HG03139 (cell line): ENCODE measurements at regions not wholly inside any gene's neighbourhood (a gene's known extent, or its start where the extent isn't known, plus 50 kb on each side); places are given as distances from the start of the nearest gene placed in this dataset.
"Not testable (repeated sequence)": the region's sequence is repeated elsewhere in the genome, so short reads cannot be mapped to it uniquely, and the experiment has no call there.

Experiments
- ATAC-seq: cut with Tn5 transposase; IDR thresholded peaks from one replicate; pipeline ENCODE4 v1.9.1; 2021; ENCODE audit not compliant: unreplicated experiment

DNA sequence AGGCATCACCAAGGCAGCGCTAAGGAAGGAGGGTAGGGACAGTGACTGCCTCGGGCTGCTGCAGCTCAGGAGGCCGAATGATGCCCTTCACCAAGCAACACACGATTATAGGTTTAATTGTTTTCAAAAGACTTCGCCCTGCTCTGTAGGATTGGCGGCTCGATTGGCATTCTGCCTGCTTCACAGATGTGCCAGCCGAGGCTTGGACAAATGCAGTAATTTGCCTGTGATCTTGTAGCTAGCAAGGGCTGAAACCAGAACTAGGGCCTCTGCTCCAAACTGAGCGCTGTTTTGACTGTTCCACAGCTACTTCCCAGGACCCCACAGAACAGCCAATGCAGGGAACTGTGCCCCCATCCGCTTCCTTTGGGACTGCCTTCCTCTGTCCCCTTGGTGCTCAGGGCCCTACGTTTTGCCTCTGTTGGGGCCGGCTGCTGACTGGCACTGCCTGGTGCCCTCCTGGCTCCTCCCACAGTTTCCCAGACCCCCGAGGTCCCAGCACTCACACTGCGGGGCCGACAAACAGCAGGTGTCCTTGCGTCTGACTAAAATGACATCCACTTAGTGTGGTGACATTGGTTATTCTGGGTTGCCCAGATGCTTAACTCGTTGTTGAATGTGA lies 62.6 kb upstream of the EN2 start:
- no peak for ATAC-seq

DNA sequence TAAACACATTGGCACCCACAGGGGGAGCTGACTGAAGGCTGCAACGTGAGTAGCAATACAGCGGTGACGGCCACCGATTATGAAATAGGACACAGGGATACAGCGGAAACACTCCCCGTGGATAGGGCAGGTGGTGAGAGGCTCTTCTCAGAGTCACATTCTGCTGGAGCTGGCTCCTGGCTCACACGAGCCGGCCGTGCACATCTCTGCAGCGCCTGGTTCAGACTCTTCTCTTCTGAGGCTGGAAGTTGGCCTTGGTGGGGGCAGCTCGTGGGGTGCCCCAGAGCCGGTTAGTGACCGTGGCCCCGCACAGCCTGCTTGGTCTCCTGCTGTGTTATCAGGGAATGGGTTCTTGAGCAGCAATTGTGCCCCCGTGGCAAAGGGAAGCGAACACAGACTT lies 61.3 kb upstream of the EN2 start:
- ATAC-seq = no peak

DNA sequence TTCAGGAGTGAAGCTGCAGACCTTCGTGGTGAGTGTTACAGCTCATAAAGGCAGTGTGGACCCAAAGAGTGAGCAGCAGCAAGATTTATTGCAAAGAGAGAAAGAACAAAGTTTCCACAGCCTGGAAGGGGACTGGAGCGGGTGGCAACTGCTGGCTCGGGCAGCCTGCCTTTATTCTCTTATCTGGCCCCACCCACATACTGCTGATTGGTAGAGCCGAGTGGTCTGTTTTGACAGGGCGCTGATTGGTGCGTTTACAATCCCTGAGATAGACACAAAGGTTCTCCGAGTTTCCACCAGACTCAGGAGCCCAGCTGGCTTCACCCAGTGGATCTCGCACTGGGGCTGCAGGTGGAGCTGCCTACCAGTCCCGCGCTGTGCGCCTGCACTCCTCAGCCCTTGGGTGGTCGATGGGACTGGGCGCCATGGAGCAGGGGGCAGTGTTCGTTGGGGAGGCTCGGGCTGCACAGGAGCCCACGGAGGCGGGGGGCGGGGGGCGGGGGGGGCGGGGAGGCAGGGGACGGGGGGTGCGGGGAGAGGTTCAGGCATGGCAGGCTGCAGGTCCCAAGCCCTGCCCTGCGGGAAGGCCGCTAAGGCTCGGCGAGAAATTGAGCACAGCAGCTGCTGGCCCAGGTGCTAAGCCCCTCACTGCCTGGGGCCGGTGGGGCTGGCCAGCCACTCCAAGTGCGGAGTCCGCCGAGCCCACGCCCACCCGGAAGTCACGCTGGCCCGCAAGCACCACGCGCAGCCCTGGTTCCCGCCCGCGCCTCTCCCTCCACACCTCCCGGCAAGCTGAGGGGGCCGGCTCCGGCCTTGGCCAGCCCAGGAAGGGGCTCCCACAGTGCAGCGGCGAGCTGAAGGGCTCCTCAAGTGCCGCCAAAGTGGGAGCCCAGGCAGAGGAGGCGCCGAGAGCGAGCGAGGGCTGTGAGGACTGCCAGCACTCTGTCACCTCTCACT lies 59.9 kb upstream of the EN2 start:
- not testable (repeated sequence) for ATAC-seq

DNA sequence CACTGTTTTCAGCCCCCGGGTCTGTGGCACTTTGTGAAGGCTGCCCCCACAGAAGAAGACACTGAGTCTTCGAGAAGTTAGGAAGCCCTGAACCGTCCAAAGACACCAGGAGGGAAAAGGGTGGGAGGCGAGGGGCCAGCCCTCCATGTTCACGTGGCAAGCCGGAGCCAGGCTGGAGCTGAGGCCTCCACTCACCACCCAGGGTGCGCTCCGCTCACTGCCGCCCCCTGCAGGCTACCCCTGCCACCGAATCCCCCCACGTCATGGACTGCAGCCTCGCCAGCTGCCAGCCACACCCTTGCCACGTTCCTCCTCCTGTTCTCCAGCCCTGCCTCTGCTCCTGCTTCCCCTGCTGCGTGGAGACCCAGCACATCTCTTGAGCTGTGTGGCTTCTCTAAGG lies 59.0 kb upstream of the EN2 start:
- no peak for ATAC-seq

DNA sequence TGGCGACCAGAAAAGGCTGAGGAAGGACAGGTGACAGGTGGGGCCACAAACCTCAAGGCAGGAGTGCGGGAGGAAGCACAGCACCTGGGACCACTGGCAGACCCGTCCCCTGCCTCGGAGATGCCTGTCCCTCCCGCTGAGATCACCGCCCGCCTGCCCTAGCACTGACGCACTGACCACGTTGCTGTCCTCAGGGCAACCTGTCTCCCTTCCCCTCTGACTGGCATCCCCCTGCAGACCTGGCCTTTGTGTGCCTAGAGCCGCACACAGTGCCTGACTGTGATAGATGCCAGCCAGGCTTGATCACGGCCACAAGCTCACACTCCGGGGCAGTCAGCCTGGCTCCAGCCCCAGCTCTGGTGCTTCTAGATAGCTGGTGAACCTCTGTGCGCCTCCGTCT lies 58.4 kb upstream of the EN2 start:
- ATAC-seq = no peak

DNA sequence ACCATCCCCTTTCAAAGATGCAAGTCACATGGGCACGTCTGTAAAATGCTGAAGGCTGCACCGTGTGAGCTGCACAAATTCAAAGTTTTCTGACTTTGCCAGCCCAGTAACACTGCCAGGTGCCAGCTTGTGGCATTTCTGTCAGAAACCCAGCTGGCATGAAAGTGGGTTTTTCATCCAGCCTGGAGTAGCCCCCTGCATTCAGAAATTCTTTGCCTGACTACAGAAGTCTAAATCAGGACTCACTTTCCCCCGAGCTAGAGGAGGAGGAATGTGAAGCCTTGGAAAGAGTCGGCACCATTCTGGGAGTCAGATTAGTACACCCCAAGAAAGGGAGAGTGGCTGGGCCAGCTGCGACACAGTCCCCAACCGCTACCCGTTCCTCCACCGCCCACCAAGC lies 56.7 kb upstream of the EN2 start:
- ATAC-seq = no peak

DNA sequence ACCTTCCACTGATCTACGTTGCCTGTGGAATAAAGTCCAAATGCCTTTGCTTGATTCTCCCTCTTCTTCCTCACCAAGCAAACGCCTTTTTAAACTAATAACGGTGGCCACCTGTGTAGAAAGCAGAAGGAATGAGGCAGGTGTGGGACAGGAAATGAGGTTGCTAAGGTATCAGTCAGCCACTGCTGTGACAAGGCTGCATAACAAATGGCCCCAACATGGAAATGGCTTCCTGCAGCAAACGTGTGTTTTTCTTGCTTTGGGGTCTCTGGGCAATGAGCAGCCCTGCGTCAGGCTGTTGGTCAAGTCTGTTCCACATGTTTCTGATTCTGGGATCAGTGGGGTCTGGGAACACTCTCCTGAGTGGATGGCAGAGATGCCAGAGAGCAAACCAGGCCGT lies 56.0 kb upstream of the EN2 start:
- no peak for ATAC-seq

DNA sequence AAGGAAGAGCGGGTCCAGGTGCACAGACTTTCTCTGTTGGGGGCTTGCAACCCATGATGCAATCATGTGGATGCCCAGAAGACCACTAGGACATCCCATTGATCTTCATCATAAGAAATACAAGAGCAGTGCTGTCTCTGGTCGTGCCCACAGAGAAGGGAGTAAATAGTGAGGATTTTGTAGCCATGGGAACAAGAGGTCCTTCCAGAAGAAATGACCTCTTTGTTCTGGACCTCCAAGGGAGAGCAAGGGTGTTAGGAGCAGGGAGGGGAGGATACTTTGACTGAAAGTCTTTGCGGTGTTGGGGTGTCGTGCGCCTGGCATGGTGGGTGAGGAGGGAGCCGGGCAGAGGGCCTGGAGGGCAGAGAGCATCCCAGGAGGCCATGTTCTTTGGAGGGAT lies 55.0 kb upstream of the EN2 start:
- ATAC-seq = no peak

DNA sequence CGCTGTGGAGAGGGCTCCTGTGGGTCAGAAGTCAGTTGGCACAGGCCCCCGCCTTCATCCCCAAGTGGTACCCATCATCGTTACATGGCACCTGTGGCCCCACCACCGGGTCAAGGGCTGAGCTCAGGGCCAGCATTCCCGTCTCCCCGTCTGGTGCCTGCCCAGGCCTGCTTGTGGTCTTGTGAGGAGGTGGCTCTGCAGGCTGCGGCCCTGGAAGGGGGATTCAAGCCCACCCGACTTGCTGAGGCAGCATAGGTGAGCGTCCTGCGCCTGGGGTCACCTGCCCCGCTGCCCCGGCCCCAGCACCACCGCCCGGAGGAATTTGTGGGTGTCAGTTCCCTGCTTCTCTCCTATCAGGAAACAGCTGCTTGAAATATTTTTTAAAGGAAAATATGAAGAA lies 53.0 kb upstream of the EN2 start:
- ATAC-seq = no peak

DNA sequence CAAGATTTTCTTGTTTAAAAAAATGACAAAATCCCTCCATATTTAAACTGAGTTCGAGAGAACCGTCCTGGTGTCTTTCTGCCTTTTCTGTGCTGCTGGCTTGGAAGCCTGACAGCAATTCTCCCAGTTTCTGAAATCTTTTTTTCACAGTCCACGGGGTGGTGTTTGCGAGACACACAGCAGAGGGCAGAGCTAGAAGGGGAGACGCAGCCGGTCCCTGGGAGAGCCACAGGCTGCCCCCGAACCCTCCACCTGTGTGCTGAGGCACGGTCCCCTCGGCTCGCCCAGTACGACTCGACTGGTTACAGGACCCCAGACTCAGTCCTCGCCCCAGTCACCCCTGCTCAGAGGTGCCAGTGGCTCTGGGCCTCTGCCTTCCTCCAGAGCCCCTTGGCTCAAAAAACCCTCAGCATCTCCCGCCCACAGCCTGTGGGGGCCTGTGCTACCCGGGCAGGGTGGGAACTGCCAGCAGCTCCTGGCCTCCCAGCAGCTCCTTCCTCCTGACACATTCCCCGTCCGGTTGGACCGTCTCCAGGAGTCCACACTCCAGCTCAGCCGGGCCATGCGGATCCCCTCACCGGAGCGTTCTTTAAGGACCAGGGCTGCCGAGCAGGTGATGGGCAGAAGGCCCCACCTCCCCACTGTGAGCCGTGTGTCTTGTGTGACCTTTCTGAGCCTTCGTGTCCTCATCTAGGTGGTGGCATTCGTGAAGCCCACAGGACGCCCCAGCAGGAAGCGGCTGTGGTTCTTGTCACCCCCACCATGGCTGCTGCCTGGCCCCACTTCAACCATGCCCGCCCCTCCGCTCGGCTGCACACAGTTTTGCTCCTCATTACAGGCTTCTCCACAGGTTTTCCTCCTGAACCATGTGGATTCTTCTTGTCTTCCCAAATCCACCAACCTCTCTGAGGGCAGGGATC lies 52.3 kb upstream of the EN2 start:
- ATAC-seq = no peak

DNA sequence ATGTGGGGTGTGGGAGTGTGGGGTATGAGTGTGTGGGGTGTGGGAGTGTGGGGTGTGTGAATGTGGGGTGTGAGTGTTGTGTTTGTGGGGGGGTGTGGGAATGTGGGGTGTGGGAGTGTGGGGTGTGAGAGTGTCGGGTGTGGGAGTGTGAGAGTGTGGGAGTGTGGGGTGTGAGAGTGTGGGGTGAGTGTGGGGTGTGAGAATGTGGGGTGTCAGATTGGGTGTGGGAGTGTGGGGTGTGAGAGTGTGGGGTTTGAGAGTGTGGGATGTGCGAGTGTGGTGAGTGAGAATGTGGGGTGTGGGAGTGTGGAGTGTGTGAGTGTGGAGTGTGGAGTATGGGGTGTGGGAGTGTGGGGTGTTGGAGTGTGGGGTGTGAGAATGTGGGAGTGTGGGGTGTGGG lies 50.1 kb upstream of the EN2 start:
- ATAC-seq = no peak
